Sciatic nerve (tissue), 2 donors: ENCODE measurements at regions not wholly inside any gene's neighbourhood (a gene's known extent, or its start where the extent isn't known, plus 50 kb on each side); places are given as distances from the start of the nearest gene placed in this dataset.

ENCODE experiments used
- ATAC-seq: fragments of 200-7000 bp; cut with Tn5 transposase; one replicate; pipeline ENCODE4 v1.9.1; 2020; ENCODE audit warnings: mild to moderate bottlenecking, moderate library complexity
- DNase-seq: peaks from one replicate; pipeline ENCODE4 v3.0.0-alpha.2; 2020; ENCODE audit warnings: low spot score
- intact Hi-C: fragments of 100-400 bp; cut with DNase I; formaldehyde crosslinking; loops from one replicate; pipeline ENCODE4 v1.14.2; 2022
- donor health status: DM: no; HTN: no; CAD: no.
- donor health status: DM: no; HTN: no; CAD: no.

DNA sequence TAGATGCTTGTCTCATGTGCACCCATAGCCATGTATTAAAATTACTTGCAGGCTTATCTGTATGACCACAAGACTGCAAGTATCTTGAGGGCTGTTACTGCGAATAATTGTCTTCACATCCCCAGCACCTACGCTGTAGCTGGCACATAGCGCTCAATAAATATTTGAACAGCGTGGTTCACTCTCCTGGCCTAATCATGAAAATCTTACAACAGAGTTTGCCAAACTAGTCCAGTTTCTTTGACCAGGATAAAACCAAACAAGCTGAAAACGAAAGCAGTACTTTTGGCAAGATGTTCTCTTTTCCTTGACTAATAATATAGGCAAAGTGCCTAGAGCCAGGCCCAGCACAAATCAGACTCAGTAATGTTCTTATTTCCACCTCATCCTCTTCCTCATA, 106.7 kb downstream of the RPS29 start:
- DNase-seq (no peak), ATAC-seq (no peak)

DNA sequence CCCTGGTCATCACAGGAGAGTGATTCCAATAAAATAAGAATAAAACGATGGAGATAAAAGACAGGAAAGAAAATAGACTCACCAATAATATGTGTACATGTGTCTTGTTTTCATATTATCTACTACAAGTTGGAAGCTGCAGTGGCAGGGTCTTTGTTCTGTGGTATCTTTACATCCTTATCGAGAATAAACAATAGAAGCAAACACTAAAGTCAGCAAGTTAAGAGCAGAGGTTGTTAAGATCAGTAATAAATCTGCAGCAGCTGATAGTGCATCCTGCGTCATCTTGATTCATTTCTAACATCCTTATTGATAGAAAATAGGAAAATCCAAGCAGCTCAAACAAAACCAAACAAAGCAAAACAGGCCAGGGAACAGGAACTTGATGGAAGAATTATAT, 107.4 kb downstream of the RPS29 start:
- ATAC-seq (no peak), DNase-seq (no peak)
- intact Hi-C loops: no loop called here

More for the DNA sequence above, 106.7 kb downstream of the RPS29 start:
- intact Hi-C loops: no loop called here

DNA sequence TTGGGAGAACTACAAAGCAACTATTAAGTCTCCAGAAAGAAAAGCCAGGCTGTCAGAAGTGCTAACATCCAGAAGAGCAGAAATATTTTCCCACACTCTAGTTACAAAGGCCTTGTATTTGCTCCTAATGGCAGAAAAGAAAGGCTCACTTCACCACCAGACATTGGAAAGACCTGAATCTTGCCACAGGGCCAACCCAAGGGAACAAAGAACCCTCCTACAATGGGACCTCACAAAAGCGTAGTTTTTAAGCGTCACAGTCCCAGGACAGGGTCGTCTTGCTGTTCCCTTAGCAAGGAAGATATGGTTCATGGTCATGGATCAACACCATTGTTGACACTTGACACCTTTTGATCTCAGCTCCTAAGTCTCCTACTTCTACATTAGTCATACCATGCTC, 119.1 kb downstream of the RPS29 start:
- DNase-seq (no peak), ATAC-seq (no peak)
- intact Hi-C loops: no loop called here

DNA sequence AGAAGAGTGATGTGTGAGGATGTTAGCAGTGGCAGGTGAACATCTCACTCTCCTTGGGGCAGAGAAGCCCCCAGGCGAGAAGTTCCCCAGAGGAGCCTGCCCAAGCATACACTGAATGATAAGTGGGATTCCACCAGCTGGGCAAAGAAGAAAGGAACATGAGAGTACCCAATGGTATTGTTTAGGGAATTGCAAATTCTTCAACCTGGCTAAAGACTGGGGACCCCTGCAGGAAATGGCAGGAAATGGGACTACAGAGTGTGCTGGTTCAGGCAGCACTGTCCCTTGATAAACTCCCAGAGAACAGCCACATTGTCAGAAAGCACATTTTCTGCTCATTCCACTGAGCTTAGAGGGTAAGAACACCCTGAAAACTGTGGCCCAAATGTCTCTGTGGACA, 121.3 kb downstream of the RPS29 start:
- ATAC-seq: no peak
- intact Hi-C loops: no loop called here

DNA sequence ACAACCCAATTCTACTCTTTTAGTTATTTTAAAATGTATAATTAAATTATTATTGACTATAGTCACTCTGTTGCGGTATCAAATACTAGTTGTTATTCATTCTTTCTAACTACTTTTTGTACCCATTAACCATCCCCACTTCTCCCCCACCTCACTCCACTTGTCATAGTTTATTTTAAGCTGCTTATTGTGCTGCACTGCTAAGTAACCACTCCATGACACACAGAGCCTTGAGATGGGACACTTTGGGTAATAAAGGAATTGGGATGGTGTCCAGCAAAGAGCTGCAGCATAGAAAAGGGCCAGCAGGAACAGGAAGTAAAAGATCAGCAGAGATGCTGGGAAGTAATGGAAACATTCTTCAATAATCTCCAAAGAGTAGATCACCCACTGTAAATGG, 123.0 kb downstream of the RPS29 start:
- ATAC-seq (no peak), DNase-seq (no peak)
- intact Hi-C loops: no loop called here

More for the DNA sequence above, 121.3 kb downstream of the RPS29 start:
- DNase-seq: no peak

DNA sequence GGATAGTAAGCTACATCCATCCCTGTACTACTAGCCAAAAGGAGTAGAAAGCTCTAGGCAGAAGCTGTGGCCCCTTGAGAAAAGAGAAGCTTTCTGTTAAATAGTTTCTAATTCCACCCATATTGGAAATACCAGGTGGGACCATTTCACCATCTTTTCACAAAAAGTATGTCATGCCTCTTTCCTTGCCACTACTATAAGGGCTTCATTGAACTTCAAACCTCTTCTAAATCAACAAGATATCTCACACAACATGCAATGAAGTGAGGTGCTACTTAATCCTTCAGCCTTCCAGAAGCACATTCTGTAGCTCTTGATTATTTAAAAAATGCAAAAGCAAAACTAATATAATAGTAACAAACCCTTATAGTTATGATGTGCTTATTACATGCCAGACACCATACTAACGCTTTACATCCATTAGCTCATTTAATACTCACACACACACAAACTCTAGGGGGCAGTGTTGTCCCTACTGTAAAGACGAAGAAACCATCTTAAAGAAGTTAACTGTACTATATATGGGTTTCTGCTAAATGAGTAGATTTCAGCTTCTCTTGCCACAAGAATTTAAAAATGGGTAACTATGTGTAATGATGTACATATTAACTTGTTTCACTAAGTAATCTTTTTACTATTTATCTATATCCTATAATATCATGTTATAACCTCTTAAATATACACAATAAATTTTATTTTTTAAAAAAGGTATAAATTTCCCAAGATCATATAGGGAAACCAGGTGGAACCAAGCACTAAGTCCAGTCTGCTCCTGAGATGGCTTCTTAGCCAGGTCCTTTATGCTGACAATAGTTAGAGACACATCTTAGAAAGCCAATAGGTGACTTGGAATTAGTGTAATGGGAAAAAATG, 124.4 kb downstream of the RPS29 start:
- DNase-seq: no peak
- intact Hi-C loops: no loop called here
- no peak for ATAC-seq

DNA sequence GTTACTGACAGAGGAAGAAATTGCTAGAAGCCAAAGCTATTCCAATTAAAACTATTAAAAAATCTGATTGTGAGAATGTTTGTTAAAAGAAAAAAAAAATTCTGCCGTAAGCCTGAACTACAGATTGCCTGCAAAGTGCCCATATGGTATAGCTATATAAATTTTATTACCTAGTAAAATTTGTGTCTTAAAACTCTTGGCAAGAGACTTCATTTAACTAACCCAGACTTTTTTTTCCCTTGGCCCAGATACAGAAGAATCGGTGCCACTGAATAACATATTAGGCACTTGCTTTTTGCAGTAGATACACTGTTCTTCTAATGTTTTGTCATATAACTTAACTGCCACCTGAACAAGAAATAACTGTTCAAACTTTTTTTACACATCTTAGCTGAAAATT, 125.5 kb downstream of the RPS29 start:
- intact Hi-C loops: no loop called here
- no peak for ATAC-seq
- no peak for DNase-seq

DNA sequence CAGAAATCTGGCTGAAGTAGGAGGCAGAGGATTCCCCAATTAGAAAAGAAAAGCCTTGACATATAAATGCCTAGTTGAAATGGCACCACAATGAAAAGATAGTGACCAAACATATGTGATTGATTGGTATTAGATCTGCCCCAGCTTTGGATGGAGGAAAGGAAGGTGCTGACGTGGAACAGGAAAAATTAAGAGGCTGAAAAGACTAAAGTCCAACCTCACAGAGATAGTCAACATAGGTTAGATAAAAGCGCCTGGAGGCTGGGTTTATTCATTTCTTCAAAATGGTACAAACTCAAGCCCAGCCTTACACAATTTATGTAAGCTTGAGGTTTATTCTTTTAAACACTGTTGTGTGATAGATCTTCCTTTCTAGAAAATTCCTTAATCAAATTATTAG, 129.6 kb downstream of the RPS29 start:
- DNase-seq: no peak
- ATAC-seq: no peak
- intact Hi-C loops: no loop called here

DNA sequence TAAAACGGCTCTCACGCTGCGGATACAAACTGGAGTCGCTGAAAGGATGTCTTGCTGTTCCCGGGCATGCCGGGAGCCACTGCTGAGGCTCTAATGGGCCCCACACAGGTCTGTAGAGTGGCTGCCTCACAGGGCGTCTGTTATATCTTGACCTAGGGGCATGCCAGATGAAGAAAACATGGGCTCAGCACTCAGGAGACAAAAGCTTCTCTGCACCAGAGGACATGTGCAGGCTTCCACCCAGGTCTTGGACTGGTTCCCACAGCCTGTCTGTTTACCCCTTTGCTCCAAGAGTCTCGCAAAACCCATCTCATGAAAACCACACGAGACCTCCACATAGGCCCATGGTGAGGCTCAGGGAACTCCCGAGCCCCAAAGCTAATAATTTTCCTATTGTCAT, 134.2 kb downstream of the RPS29 start:
- DNase-seq (no peak), ATAC-seq (no peak)
- intact Hi-C loops: no loop called here

DNA sequence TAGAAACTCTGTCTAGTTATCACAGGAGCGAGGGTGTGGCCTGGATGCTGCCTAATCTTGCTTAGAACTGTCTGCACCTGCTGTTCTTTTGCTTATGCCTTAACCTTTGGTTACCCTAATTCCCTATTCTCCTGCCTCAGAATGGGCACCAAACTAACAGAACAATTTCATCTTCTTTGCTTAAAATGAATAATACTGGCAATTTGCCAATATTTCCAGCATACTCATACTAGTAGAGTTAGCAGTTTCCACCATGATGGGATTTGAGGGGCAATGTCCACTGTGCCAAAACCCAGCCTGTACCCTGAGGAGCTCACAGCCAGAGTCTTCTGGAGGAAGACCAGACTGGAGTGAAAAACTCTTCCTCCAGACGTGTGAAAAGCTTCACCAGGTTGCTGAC, 136.4 kb downstream of the RPS29 start:
- no peak for DNase-seq
- ATAC-seq: no peak
- intact Hi-C loops: no loop called here

DNA sequence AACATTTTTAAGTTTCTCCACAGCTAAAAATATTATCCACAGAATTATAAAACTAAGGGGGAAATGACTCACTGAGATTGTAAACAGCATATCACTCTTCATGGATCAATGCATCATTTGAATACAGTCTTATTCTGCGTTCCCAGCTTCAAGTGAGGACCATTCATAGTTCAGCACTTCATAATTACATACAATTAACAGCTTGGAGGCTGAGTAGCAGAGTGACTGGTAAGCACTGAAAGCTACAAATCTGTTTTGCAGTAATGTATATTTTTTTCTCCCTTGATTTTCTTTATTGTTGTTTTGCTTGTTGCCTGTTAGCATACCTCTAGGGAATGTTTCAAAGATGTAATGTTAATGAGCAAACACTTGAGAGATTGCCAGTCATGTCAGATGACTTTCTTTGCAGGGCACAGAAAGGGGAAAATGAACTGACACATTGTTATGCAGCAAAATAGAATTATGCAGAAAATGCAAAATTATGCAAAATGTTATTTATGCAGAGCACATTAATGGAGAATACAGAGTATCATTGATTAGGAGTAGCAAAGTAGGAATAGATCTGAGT, 138.6 kb downstream of the RPS29 start:
- intact Hi-C loops: no loop called here
- no peak for ATAC-seq
- no peak for DNase-seq

DNA sequence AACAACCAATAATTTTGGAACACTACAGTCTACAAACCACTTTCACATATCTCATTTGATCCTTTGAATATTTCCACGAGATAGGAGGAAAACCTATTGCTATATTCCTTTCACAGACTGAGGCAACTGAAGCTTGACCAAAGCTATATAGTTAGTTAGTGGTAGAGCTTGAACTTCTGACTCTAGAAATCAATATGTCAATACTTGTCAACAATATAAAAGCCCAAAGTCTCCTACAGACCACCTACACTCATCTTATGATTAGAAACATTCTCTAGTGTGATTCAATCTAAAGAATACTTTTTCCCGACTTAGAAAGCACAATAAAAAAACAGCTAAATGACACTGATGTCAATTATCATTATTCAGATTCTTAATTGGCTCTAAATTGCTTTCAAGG, 139.4 kb downstream of the RPS29 start:
- no peak for DNase-seq
- ATAC-seq: no peak
- intact Hi-C loops: no loop called here

DNA sequence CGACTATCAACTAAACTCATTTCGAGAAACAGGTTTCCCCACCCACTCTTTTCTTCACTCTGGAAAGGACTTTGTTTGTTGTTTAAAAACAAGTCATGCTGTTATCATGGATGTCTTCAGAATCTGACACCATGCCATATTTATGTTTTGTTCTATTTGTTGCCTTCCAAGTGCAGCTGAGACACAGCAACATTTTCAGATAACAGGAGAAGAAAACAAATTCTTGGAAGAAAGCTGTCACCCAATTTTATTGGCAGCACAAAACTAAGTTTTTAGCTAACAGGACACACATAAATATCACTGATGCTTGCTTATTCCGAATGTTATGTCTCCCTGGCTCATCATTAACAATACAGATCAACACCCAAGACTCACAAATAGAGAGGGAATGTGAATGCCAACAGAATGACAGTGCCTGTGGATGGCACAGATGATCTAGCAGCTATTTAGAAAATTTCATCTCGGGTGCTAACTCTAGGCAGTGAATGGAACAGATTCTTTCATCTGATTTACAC, 147.9 kb downstream of the RPS29 start:
- intact Hi-C loops: no loop called here
- DNase-seq: no peak
- no peak for ATAC-seq

DNA sequence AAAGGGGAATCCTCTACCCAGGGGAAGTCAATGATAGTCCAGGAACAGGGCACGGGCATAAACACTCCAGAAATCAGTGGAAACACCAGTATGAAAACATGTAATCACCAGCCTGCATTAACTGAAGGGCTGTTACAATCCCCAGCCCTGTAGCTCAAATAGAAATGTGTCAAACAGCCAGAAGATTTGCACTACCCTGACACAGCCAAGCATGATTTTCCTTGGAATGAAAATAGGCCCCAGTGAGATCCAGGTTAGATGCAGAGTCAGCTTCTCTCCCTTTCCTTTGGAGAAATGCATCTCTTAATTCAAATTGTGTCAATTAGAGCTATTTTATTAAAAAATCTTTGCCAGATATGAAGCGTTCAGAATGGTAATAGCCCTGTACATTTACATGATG, 158.1 kb downstream of the RPS29 start:
- intact Hi-C loops: no loop called here
- ATAC-seq: no peak

DNA sequence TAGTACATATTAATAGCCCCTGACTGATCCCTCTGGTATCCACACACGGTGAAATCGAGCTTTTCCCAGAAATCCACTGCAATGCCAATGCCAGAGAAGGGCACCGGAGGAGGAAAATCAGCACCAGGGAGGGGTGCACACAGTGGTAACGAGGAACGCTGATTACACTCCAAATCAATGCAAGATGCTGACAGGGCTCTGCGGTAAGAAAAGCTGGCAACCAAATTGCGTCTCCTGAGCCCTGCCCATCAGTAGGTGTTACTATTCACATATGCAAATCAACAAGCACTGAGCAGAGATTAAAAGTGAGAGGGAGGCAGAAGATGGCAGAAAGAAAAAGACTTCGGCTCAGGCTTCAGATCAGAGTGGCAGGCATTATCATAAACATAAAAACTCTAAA, 159.1 kb downstream of the RPS29 start:
- ATAC-seq (no peak), DNase-seq (no peak)
- intact Hi-C loops: no loop called here

More for the DNA sequence above, 158.1 kb downstream of the RPS29 start:
- no peak for DNase-seq

DNA sequence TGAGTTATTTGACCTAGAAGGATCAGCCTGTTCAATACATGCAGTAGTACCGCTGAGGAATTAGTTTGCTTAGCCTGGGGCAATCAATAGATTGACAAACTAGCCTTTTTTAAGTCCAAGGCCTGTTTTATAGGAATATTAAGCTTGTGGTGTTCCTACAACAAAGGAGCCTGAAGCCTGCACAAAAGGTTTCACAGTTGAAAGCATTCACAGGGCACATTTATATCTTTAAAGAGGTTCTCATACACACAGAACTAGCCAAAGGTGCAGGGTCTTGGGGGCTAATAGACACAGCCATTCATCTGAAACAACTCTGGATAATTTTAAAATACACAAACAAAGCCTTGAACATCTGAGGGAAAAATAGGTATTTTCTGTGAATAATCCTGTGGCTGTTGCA, 160.3 kb downstream of the RPS29 start:
- intact Hi-C loops: no loop called here
- DNase-seq (no peak), ATAC-seq (no peak)

DNA sequence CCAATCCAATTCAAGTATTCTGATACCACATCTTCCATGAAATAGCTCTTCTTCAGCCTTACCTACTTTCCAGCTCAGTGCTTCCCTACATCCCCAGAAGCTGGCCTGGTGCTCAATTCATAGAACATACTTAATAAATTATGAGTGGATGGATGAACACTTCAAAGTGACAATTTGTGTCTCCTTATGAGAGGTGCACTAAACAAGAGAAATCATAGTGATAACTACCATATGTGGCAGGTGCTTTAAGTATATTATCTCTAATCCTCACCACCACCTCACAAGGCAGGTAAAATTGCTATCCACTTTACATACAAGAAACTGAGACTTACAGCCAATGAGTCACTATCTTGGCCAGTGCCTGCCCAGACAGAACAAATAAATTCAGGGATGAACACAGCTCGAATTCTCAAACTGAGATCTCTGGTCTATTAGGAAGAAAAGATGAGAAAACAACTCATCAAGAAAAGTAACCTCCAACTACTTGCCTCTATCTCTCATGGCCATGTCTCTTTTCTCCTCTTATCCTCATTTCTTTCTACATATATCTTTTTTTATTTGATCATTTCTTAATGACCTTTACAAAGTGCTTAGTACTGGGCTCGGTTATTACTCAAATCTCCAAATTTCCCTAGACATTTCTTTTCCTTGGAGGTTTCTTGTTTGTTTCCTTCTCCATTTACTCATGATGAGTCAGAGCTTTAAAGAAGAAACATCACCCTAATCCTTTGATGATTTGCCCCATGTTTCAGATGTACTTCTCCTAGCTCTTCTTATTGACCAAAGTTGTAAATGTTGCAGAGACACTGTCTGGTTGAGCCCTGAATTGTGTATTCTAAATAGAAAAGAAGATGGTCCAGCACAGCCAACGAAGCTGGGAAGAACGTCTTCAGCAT, 161.5 kb downstream of the RPS29 start:
- ATAC-seq (no peak), DNase-seq (no peak)
- intact Hi-C loops: no loop called here

DNA sequence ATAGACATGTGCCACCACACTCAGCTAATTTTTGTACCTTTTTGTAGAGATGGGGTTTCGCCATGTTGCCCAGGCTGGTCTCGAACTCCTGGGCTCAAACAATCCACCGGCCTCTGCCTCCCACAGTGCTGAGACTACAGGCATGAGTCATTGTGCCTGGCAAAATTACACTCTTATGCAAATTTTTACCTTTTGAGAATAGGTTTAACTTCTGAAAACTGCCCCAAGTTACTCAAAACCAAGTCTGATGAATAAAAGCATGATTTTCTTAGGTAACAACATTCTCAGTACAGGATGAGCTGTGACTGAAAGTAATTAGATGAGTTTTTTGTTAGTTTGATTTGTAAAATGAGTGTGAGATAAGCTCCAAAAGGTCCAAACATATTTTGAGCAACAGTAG, 166.0 kb downstream of the RPS29 start:
- intact Hi-C loops: no loop called here
- ATAC-seq (no peak), DNase-seq (no peak)

DNA sequence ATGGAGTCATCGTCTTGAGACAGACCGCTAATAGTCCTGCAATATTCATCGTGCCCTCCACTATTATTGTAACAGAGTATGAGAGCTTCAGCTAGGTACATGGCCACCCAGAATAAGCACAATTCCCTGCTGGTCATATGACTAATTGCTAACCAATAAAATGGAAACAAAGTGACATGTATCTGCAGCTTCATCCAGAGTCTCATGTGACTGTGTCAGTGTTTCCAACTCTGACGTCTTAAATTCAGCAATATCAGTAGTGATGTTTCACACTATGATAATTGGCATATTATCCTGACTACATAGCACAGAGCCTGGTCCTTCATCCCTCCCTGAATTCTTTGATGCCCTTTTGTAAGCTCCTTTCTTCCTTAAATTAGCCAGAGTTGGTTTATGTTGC, 167.4 kb downstream of the RPS29 start:
- intact Hi-C loops: no loop called here
- ATAC-seq: no peak

DNA sequence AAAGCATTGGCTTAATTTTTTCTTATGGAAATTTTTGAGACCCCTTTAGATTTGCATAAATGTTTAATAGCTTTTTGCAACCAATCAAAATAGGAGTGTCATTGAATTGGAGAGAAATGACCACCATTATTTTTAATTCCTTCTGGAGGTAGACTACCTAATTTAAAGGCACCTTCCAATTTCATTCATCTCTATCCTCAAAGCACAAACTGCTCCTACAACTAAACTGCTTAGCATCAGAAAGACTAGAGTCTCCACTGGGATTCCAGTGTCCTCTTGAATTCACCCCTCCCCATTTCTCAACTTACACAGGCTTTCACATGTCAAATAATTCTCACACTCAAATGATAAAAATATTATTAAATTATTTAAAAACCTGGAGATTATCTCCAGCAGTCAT, 168.4 kb downstream of the RPS29 start:
- intact Hi-C loops: no loop called here
- no peak for DNase-seq
- no peak for ATAC-seq

More for the DNA sequence above, 167.4 kb downstream of the RPS29 start:
- DNase-seq: no peak
